Lung (tissue), 11 donors: ENCODE measurements at regions not wholly inside any gene's neighbourhood (a gene's known extent, or its start where the extent isn't known, plus 50 kb on each side); places are given as distances from the start of the nearest gene placed in this dataset.
A peak's percentile ranks its signal among the peaks of the same experiment; 100 is the strongest.

Source experiments
- ATAC-seq: fragments of 200-7000 bp; cut with Tn5 transposase; one replicate; pipeline ENCODE4 v1.9.1; 2020; ENCODE audit warnings: moderate number of reproducible peaks; ENCODE audit not compliant: insufficient read depth, low FRiP score
- DNase-seq, 3 donors: peaks; one replicate each; pipeline ENCODE4 v3.0.0-alpha.2; 2013 to 2017
- H3K27ac ChIP-seq, 2 donors: one replicate each; pipeline ENCODE4 v1.5.1; 2013; ENCODE audit warnings: mild to moderate bottlenecking in 2 of 2, moderate library complexity in 2 of 2, control low read depth in 1 of 2, inconsistent platforms in 1 of 2, low read depth in 1 of 2, low read length in 1 of 2
- H3K27me3 ChIP-seq, 3 donors: one replicate each; pipeline ENCODE4 v1.5.1; 2013; ENCODE audit warnings: low read length in 2 of 3; ENCODE audit not compliant: control insufficient read depth in 3 of 3, insufficient read depth in 3 of 3
- H3K36me3 ChIP-seq, 4 donors: one replicate each; pipeline ENCODE4 v1.5.1; 2013; ENCODE audit warnings: low read length in 4 of 4, mild to moderate bottlenecking in 1 of 4, moderate library complexity in 1 of 4; ENCODE audit not compliant: control insufficient read depth in 4 of 4, insufficient read depth in 4 of 4
- H3K4me1 ChIP-seq, 5 donors: one replicate each; pipeline ENCODE4 v1.5.1; 2013; ENCODE audit warnings: low read length in 5 of 5, mild to moderate bottlenecking in 2 of 5, moderate library complexity in 1 of 5; ENCODE audit not compliant: control insufficient read depth in 5 of 5, insufficient read depth in 5 of 5
- H3K4me3 ChIP-seq: one replicate; pipeline ENCODE4 v1.5.1; 2013; ENCODE audit warnings: mild to moderate bottlenecking, control low read depth, moderate library complexity
- H3K9ac ChIP-seq, 2 donors: one replicate each; pipeline ENCODE4 v1.5.1; 2013; ENCODE audit warnings: low read length in 2 of 2, control low read depth in 1 of 2; ENCODE audit not compliant: insufficient read depth in 1 of 2
- H3K9me3 ChIP-seq, 4 donors: one replicate each; pipeline ENCODE4 v1.5.1; 2013; ENCODE audit warnings: low read length in 3 of 4, mild to moderate bottlenecking in 1 of 4, moderate library complexity in 1 of 4; ENCODE audit not compliant: control insufficient read depth in 4 of 4, insufficient read depth in 3 of 4
- CTCF ChIP-seq: IDR thresholded peaks from 2 replicates; pipeline ENCODE4 v1.5.1; 2012; ENCODE audit warnings: mild to moderate bottlenecking; ENCODE audit errors: control extremely low read depth, extremely low read depth
- WGBS, 2 donors: extraction: QIAGEN DNeasy Blood & Tissue Kit; methylation state at CpG; one replicate each; pipeline ENCODE4 v1.1.7; 2013; 5-methylcytosine and 5-hydroxymethylcytosine counted together
- donor health status: control.
- donor health status: control.
- donor health status: Bipolar disorder and iron deficiency.
- donor health status: healthy.
- donor health status: DM: yes; HTN: yes; CAD: no.

GRCh38 chr11:133697603-133698180, 147.6 kb downstream of the SPATA19 start:
- no peak for TF ChIP-seq CTCF
- H3K9ac ChIP-seq: no peak overlapping the region
- 82 to 90% methylated on average over 4 of the region's 4 CpGs for WGBS, 2 donors
- no peak for DNase-seq
- peaks cover 0 to 3% (median 0%) of the 10 kb centered on the region in 4 donors for H3K9me3 ChIP-seq
- H3K4me1 ChIP-seq: no peaks in the 10 kb centered on the region
- H3K36me3 ChIP-seq: no peaks in the 10 kb centered on the region
- peak overlapping the region in 1 of 2 donors; percentile 58 for H3K27ac ChIP-seq
- H3K27me3 ChIP-seq: peaks cover 0 to 2% (median 0%) of the 10 kb centered on the region in 3 donors
- no peak overlapping the region for H3K4me3 ChIP-seq
- no peak for ATAC-seq

GRCh38 chr11:133697161-133697560, 148.2 kb downstream of the SPATA19 start:
- no peak for ATAC-seq
- Histone ChIP-seq H3K4me3 (no peak overlapping the region), H3K9me3 (peaks cover 0 to 3% (median 0%) of the 10 kb centered on the region in 4 donors), H3K27me3 (peaks cover 0 to 2% (median 0%) of the 10 kb centered on the region in 3 donors), H3K9ac (no peak overlapping the region), H3K36me3 (no peaks in the 10 kb centered on the region), H3K27ac (peak overlapping the region in 1 of 2 donors; percentile 58), H3K4me1 (no peaks in the 10 kb centered on the region)
- 67 to 79% methylated on average over 5 of the region's 5 CpGs for WGBS, 2 donors
- TF ChIP-seq CTCF: no peak
- no peak for DNase-seq

DNA sequence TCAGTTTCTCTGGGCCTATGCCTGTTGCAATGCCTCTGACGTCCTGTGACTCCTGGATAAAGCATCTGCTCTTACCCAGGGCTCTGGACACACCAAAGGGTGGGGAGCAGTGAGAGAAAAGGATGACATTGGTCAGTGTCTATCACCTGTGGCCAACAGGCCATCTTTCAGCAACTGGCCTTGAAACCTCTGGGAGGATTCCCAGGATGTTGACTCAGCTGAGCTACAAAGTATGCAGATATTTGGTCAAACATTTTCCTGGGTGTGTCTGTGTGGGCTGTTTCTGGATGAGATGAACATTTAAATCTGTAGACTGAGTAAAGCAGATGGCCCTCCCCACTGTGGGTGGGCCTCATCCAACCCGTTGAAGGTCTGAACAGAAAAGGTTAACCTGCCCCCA, 149.9 kb downstream of the SPATA19 start:
- no peaks in the 10 kb centered on the region for H3K4me1 ChIP-seq
- no peak for TF ChIP-seq CTCF
- no peaks in the 10 kb centered on the region for H3K36me3 ChIP-seq
- H3K27me3 ChIP-seq: peaks cover 0 to 2% (median 0%) of the 10 kb centered on the region in 3 donors
- no peak overlapping the region for H3K9ac ChIP-seq
- H3K4me3 ChIP-seq: no peak overlapping the region
- H3K9me3 ChIP-seq: peaks cover 0 to 3% (median 0%) of the 10 kb centered on the region in 4 donors
- ATAC-seq (no peak), DNase-seq (no peak)
- 72 to 78% methylated on average over 2 of the region's 2 CpGs for WGBS, 2 donors
- H3K27ac ChIP-seq: no peak overlapping the region

DNA sequence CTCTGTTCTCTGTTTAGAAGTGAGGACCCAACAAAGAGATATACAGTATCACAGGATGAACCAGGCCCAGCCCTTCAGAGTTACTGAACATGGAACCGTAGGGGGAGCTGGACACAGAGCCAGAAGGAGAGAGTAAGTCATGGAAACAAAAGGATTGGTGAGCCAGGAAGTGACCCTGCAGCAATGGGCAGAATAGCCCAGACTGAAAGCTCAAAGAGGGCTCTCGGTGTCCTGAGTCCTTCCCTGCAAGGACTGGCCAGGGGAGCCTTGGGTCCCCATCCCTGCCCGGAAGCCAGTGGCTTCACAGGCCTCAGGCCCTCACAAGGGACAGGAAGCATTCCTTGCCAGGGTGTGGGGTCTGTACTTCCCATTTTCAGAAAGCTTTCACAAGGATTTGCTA, 150.6 kb downstream of the SPATA19 start:
- no peaks in the 10 kb centered on the region for H3K4me1 ChIP-seq
- WGBS, 2 donors: 69 to 81% methylated on average over 3 of the region's 3 CpGs
- no peak overlapping the region for H3K9ac ChIP-seq
- H3K4me3 ChIP-seq: no peak overlapping the region
- ATAC-seq (no peak), DNase-seq (no peak)
- no peak overlapping the region for H3K27ac ChIP-seq
- TF ChIP-seq CTCF: no peak
- peaks cover 0 to 2% (median 0%) of the 10 kb centered on the region in 3 donors for H3K27me3 ChIP-seq
- H3K9me3 ChIP-seq: peaks cover 0 to 3% (median 0%) of the 10 kb centered on the region in 4 donors
- H3K36me3 ChIP-seq: no peaks in the 10 kb centered on the region
